ENCODE measurements at regions not wholly inside any gene's neighbourhood (a gene's known extent, or its start where the extent isn't known, plus 50 kb on each side); places are given as distances from the start of the nearest gene placed in this dataset.

- no peak for DNase-seq
Observed at GRCh38 chr5:143870362-143870761, 58.4 kb downstream of the HMHB1 start.

GRCh38 chr5:143870871-143871632 lies 59.1 kb downstream of the HMHB1 start:
- DNase-seq = no peak

DNA sequence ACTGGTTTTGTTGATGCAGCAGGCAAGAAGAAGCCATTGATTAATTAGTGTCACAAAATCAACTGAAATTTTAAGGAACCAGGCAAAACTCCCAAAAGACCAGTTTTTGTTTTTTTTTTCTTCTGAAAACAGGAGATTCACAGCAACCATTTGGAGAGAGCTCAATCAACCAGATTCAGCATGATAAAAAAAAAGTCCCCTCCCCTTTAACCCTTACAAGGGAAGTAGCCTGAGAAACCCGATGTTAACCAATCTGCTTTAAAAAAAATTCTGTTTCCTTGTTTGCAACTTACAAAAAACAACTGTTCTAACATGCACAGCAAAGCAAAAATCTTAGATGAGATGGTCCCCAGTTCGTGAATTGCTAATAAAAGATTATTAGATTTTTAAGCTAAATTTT lies 59.7 kb downstream of the HMHB1 start:
- DNase-seq = no peak

- DNase-seq = no peak
Observed at GRCh38 chr5:143874312-143874711, 62.4 kb downstream of the HMHB1 start.

DNA sequence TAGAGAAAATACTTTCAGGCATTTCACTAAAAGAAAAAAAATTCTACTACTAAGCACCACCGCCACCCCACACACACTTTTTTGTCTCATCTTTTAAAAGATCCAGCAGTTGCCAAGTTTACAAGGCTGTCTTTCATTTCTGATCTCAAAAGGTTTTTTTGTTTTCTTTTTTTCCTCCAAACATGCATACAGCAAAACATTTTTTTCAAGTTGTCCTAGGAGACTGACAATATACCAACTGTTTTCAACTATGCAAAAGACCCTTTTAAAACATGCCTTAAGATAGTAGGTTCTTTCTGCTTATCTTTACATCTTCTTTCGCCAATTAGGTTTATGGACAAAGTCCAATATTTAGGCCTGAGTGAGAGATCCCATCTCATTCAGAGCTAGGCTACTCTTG lies 65.2 kb downstream of the HMHB1 start:
- DNase-seq = no peak

GRCh38 chr5:143878430-143878829 lies 66.5 kb downstream of the HMHB1 start:
- DNase-seq = no peak

DNA sequence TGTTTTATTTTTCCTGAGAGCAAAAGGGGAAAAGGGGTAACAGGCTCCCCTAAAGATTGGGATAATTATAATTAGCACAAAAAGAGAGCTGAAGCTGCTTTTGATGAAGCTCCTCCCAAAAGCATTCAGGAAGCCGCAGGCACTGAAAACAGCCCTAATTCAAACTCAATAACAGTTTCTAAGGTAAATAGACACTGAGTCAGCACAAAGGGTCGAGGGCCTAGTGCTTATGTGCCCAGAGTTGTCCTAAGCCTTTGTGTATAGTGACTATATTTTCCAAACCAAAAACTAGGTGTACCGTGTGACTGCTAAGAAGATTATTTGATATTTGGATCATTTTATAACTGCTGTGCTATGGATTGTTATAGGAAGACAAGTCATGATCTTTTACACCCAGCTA lies 67.7 kb downstream of the HMHB1 start:
- no peak for DNase-seq

DNA sequence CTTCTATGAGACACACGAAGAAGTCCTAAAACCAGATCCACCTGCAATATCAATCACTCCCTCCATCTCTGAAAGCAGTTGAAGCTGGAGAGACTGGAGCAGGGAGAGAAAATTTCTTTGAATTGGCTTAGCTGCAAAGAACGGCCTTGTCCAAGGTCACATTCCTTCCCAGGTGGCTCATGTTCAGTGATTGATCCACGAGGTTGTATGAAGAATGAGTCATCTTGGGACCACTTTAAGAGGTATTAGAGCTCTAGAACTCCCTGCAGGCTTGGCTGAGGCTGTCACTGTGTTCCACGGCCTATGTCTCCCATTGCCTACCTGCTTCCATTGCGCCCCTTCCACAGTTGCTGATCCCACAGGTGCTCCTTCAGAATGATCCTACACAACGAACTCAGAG lies 68.2 kb downstream of the HMHB1 start:
- no peak for DNase-seq

DNA sequence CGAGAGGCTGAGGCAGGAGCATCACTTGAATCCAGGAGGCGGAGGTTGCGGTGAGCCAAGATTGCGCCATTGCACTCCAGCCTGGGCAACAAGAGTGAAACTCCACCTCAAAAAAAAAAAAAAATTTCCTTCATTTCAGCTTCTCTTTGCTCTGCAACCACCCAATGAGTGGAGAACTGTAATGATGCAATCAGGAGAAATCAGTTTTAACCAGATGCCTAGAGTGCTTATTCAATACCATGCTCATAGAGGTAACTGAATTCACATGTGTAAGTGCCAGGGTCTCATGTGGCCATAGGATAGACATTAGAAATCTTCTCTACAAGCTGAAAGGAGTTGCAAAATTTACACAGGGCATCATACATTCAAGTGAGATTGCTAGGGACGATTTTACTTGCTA lies 70.6 kb downstream of the HMHB1 start:
- no peak for DNase-seq

- no peak for DNase-seq
Observed at GRCh38 chr5:143886096-143886495, 74.1 kb downstream of the HMHB1 start.

DNA sequence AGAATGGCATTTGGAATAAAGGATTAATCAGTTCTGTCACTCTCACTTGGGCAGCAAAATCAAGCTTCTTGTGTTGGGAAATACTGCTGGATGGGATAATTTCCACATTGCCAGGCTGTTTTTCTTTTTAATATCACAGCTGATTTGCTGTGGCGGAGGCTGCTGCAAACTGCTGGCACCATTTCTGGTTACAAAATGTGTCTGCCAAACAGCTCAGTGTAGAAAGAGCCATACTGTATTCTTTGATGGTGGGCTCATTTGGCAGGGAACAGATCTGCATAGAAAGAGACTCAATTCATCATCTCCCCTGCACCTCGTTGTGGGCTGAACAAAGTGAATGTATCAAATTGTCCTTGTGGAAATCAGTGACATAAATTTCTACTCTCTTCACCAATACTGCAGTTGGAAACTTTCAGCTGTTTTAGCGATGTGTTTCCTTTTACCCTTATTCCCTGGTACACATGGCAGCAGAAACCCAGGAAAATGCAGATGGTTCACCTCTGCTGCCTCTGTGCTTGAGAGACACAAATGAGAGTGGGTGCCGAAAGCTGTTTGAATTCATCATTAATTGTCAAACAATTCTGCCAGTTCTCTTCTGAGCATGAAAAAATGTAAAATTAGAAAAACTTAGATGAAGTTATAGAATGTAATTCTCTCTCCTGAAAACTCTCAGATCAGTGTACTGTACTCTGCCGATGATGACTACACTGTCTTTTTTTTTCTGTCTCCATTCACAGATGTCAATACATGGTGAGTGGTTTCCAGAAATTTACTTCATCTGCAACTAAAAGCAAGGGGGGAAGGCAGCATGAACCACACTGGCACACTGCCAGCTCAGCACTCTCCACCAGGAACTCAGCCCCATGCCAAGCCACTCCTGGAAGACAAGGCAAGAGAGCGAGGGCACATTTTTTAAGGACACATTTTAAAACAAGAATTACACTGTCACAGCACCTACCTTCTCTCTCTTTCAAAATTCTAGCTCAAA lies 75.0 kb downstream of the HMHB1 start:
- no peak for DNase-seq

GRCh38 chr5:143887903-143888665 lies 76.1 kb downstream of the HMHB1 start:
- DNase-seq = no peak

DNA sequence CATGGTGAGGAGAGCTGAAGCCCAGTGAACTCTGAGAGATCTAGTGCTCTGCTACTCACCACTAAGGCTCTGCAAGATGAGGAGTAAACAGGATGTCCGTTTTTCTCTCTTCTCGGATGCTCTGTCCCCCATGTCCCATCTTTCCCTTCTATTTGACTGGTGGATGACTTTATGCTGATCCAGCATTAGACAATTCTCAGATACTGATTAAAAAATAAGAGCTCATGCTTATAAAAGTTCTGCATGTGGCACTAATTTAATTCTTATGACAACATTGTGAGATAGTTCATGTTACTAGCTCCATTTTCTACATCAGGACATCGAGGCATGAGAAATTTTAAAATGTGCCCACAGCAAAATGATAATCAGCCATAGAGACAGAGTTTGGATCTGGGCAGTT lies 77.0 kb downstream of the HMHB1 start:
- DNase-seq = no peak

DNA sequence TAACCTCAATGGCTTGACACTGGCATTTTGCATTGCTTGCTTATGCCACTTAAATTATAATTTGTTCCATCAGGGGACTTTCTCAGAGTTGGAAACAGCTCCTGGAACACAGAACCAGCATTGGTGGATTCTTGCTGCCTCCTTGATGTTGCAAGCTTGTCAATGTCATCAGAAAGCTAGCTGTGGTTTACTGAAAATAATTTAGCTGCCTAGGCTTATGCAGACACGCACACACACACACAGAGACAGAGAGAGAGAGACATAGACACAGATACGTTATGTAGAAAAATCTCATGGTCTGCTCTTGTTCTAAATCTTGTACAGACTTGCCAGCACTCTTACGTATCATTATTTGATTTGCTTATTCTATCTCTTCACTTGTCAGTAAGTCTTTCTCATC lies 78.0 kb downstream of the HMHB1 start:
- DNase-seq = no peak

GRCh38 chr5:143890487-143890886 lies 78.5 kb downstream of the HMHB1 start:
- DNase-seq = no peak

DNA sequence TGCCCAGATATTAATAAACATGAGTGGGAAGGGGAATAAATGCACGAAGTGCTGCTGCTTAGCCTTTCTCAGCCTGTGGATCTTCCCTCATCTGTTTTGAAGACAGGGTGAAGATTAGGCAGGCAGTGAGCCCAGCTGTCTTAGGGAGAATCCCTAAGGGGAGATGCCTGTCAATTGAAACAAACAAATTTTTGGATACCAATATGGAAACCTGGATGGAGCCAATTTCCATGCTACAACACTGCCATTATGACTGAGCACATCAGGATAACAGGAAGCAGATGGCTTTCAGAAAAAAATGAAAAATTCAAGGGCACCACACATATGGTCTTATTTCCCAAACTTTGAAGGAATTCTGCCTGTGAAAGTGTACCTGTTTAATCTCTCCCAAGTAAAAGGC lies 80.3 kb downstream of the HMHB1 start:
- DNase-seq = no peak

GRCh38 chr5:143892908-143893307 lies 80.9 kb downstream of the HMHB1 start:
- DNase-seq = no peak

- DNase-seq = no peak
Observed at GRCh38 chr5:143893638-143894037, 81.7 kb downstream of the HMHB1 start.

GRCh38 chr5:143896516-143896915 lies 84.6 kb downstream of the HMHB1 start:
- DNase-seq = no peak

- no peak for DNase-seq
Observed at GRCh38 chr5:143896966-143897365, 85.0 kb downstream of the HMHB1 start.

DNA sequence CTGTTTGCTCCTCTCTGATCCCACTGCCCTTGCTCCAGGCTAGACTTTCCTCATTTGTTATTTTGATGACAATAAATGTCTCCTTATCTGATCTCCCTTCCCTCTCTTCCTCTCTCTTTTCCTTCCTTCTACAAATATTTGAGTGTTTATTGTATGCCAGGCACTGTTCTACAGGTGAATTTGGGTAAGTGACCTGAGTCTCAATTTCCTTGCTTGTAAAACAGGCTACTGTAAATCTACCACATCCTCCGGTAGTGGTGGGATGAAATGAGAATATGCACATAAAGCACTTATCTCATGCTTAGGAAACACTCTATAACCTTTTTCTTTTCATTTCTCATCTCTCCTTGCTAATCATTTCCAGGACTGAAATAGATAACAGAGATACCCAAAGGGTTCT lies 86.4 kb downstream of the HMHB1 start:
- no peak for DNase-seq

GRCh38 chr5:143898916-143899591 lies 87.1 kb downstream of the HMHB1 start:
- no peak for DNase-seq

- DNase-seq = no peak
Observed at GRCh38 chr5:143908959-143909358, 97.0 kb downstream of the HMHB1 start.
